ENCODE measurements at regions not wholly inside any gene's neighbourhood (a gene's known extent, or its start where the extent isn't known, plus 50 kb on each side); places are given as distances from the start of the nearest gene placed in this dataset.

GRCh38 chr7:81031243-81031642, 112.4 kb upstream of the SEMA3C start:
- no peak for TF ChIP-seq CTCF (IDR thresholded peaks at IDR 0.05; ENCODE audit: insufficient read depth, low read length)

GRCh38 chr7:81030472-81030871, 111.6 kb upstream of the SEMA3C start:
- DNase-seq (ENCODE audit: low read depth): no peak

More at GRCh38 chr7:81031243-81031642, 112.4 kb upstream of the SEMA3C start:
- no peak for DNase-seq (ENCODE audit: low read depth)
- H3K4me3 ChIP-seq (ENCODE audit: low read depth, low read length): no peak overlapping the region

GRCh38 chr7:81029511-81029910, 110.7 kb upstream of the SEMA3C start:
- no peak overlapping the region for H3K4me3 ChIP-seq (ENCODE audit: low read depth, low read length)
- no peak for TF ChIP-seq CTCF (IDR thresholded peaks at IDR 0.05; ENCODE audit: insufficient read depth, low read length)
- DNase-seq (ENCODE audit: low read depth): no peak

More at GRCh38 chr7:81030472-81030871, 111.6 kb upstream of the SEMA3C start:
- TF ChIP-seq CTCF (IDR thresholded peaks at IDR 0.05; ENCODE audit: insufficient read depth, low read length): no peak
- no peak overlapping the region for H3K4me3 ChIP-seq (ENCODE audit: low read depth, low read length)

- H3K4me3 ChIP-seq (ENCODE audit: low read depth, low read length): no peak overlapping the region
- no peak for TF ChIP-seq CTCF (IDR thresholded peaks at IDR 0.05; ENCODE audit: insufficient read depth, low read length)
- DNase-seq (ENCODE audit: low read depth): no peak
These were observed 106.5 kb upstream of the SEMA3C start for GRCh38 chr7:81025360-81025759.

GRCh38 chr7:81014908-81015307, 96.1 kb upstream of the SEMA3C start:
- TF ChIP-seq CTCF (IDR thresholded peaks at IDR 0.05; ENCODE audit: insufficient read depth, low read length): no peak
- H3K4me3 ChIP-seq (ENCODE audit: low read depth, low read length): no peak overlapping the region
- DNase-seq (ENCODE audit: low read depth): no peak

- H3K4me3 ChIP-seq (ENCODE audit: low read depth, low read length): no peak overlapping the region
- no peak for TF ChIP-seq CTCF (IDR thresholded peaks at IDR 0.05; ENCODE audit: insufficient read depth, low read length)
- DNase-seq (ENCODE audit: low read depth): peak; percentile 25
These were observed 95.4 kb upstream of the SEMA3C start for GRCh38 chr7:81014266-81014665.

GRCh38 chr7:81013083-81013817, 94.4 kb upstream of the SEMA3C start:
- no peak overlapping the region for H3K4me3 ChIP-seq (ENCODE audit: low read depth, low read length)
- TF ChIP-seq CTCF (IDR thresholded peaks at IDR 0.05; ENCODE audit: insufficient read depth, low read length): no peak
- peak; percentile 73 for DNase-seq (ENCODE audit: low read depth)
